GM19463 (cell line): ENCODE measurements at regions not wholly inside any gene's neighbourhood (a gene's known extent, or its start where the extent isn't known, plus 50 kb on each side); places are given as distances from the start of the nearest gene placed in this dataset.
"Not testable (repeated sequence)": the region's sequence is repeated elsewhere in the genome, so short reads cannot be mapped to it uniquely, and the experiment has no call there.

Source experiments
- ATAC-seq: cut with Tn5 transposase; IDR thresholded peaks from one replicate; pipeline ENCODE4 v1.9.1; 2021; ENCODE audit warnings: mild to moderate bottlenecking, moderate library complexity; ENCODE audit not compliant: unreplicated experiment

GRCh38 chr14:86064595-86064994 is 534.7 kb downstream of the FLRT2 start:
- not testable (repeated sequence) for ATAC-seq

- ATAC-seq = peak; percentile 54
These were observed 527.2 kb downstream of the FLRT2 start for GRCh38 chr14:86057018-86057667.

- ATAC-seq = no peak
These were observed 525.6 kb downstream of the FLRT2 start for GRCh38 chr14:86055512-86056075.

- ATAC-seq = no peak
These were observed 522.9 kb downstream of the FLRT2 start for GRCh38 chr14:86052868-86053267.

GRCh38 chr14:86050757-86051156 is 520.8 kb downstream of the FLRT2 start:
- no peak for ATAC-seq

- ATAC-seq = no peak
These were observed 520.2 kb downstream of the FLRT2 start for GRCh38 chr14:86050072-86050683.

- no peak for ATAC-seq
These were observed 509.2 kb downstream of the FLRT2 start for GRCh38 chr14:86039176-86039575.

GRCh38 chr14:86038387-86039042 is 508.6 kb downstream of the FLRT2 start:
- peak; percentile 83 for ATAC-seq

GRCh38 chr14:86035882-86036281 is 505.9 kb downstream of the FLRT2 start:
- ATAC-seq = peak; percentile 77

GRCh38 chr14:86027990-86028389 is 498.0 kb downstream of the FLRT2 start:
- no peak for ATAC-seq

GRCh38 chr14:86027144-86027543 is 497.2 kb downstream of the FLRT2 start:
- no peak for ATAC-seq

- ATAC-seq = no peak
These were observed 492.2 kb downstream of the FLRT2 start for GRCh38 chr14:86022031-86022629.

- no peak for ATAC-seq
These were observed 490.9 kb downstream of the FLRT2 start for GRCh38 chr14:86020841-86021240.

- no peak for ATAC-seq
These were observed 486.0 kb downstream of the FLRT2 start for GRCh38 chr14:86015941-86016340.

GRCh38 chr14:86015511-86015910 is 485.6 kb downstream of the FLRT2 start:
- ATAC-seq = no peak

GRCh38 chr14:86013641-86014040 is 483.7 kb downstream of the FLRT2 start:
- no peak for ATAC-seq

- no peak for ATAC-seq
These were observed 482.5 kb downstream of the FLRT2 start for GRCh38 chr14:86012461-86012860.

GRCh38 chr14:86003998-86004397 is 474.1 kb downstream of the FLRT2 start:
- ATAC-seq = peak; percentile 88

GRCh38 chr14:85996551-85996950 is 466.6 kb downstream of the FLRT2 start:
- ATAC-seq = no peak

GRCh38 chr14:85991156-85991555 is 461.2 kb downstream of the FLRT2 start:
- ATAC-seq = no peak

GRCh38 chr14:85987907-85988306 is 458.0 kb downstream of the FLRT2 start:
- ATAC-seq = no peak

GRCh38 chr14:85987292-85987691 is 457.3 kb downstream of the FLRT2 start:
- no peak for ATAC-seq
